Gastrocnemius medialis (tissue), 4 donors: ENCODE measurements at regions not wholly inside any gene's neighbourhood (a gene's known extent, or its start where the extent isn't known, plus 50 kb on each side); places are given as distances from the start of the nearest gene placed in this dataset.

ENCODE experiments used
- ATAC-seq, 2 donors: fragments of 150-250 bp; one replicate each; pipeline ENCODE4 v1.9.1; 2016
- DNase-seq, 2 donors: peaks; one replicate each; pipeline ENCODE4 v3.0.0-alpha.2; 2019
- H3K27ac ChIP-seq, 4 donors: fragments of 200-600 bp; sonication (generic); 1 replicate in 1 of 4; 2 replicates in 3 of 4; pipeline ENCODE4 v1.5.1; 2016 to 2018; ENCODE audit warnings: mild to moderate bottlenecking in 2 of 4, moderate library complexity in 1 of 4
- H3K27me3 ChIP-seq, 3 donors: fragments of 200-600 bp; sonication (generic) in 2 of 3; 1 replicate in 1 of 3; 2 replicates in 2 of 3; pipeline versions ENCODE4 v1.5.1 to v1.6.0; 2016 to 2019; ENCODE audit warnings: mild to moderate bottlenecking in 1 of 3, moderate library complexity in 1 of 3
- H3K36me3 ChIP-seq, 2 donors: fragments of 200-600 bp; sonication (generic) in 1 of 2; one replicate each; pipeline ENCODE4 v1.5.1; 2017 to 2018
- H3K4me1 ChIP-seq, 2 donors: fragments of 200-600 bp; sonication (generic) in 1 of 2; one replicate each; pipeline ENCODE4 v1.5.1; 2016 to 2017; ENCODE audit warnings: mild to moderate bottlenecking in 2 of 2
- H3K4me3 ChIP-seq, 4 donors: fragments of 200-600 bp; sonication (generic) in 3 of 4; 1 replicate in 1 of 4; 2 replicates in 3 of 4; pipeline ENCODE4 v1.5.1; 2016 to 2019; ENCODE audit warnings: mild to moderate bottlenecking in 2 of 4
- H3K9me3 ChIP-seq, 3 donors: fragments of 200-600 bp; sonication (generic) in 2 of 3; 1 replicate in 1 of 3; 2 replicates in 2 of 3; pipeline ENCODE4 v1.5.1; 2016 to 2019
- POLR2A ChIP-seq, 2 donors: fragments of 450-650 bp; IDR thresholded peaks; one replicate each; pipeline ENCODE4 v1.6.1; 2017; ENCODE audit warnings: antibody characterized with exemption in 2 of 2, mild to moderate bottlenecking in 2 of 2, moderate library complexity in 2 of 2
- in situ Hi-C, 4 donors: fragments of 200-750 bp; cut with MboI; loops; one replicate each; pipeline versions ENCODE4 v1.15.0 to v1.8.0; 2017; ENCODE audit warnings: low sequenced_read_pairs in 4 of 4
- intact Hi-C: fragments of 100-400 bp; cut with DNase I; formaldehyde crosslinking; loops from one replicate; pipeline ENCODE4 v1.15.1; 2023; ENCODE audit warnings: low total_unique reads
- TF ChIP-seq, protein P1 (sequence below), 5 experiments: fragments of 450-650 bp in 3 of 5; fragments of 200-600 bp in 2 of 5; sonication (generic) in 2 of 5; IDR thresholded peaks in 4 of 5; conservative IDR thresholded peaks in 1 of 5; 1 replicate in 4 of 5; 2 replicates in 1 of 5; pipeline ENCODE4 v1.5.1; 2016 to 2019; ENCODE audit warnings: antibody characterized with exemption in 5 of 5, mild to moderate bottlenecking in 3 of 5, moderate library complexity in 3 of 5

DNA sequence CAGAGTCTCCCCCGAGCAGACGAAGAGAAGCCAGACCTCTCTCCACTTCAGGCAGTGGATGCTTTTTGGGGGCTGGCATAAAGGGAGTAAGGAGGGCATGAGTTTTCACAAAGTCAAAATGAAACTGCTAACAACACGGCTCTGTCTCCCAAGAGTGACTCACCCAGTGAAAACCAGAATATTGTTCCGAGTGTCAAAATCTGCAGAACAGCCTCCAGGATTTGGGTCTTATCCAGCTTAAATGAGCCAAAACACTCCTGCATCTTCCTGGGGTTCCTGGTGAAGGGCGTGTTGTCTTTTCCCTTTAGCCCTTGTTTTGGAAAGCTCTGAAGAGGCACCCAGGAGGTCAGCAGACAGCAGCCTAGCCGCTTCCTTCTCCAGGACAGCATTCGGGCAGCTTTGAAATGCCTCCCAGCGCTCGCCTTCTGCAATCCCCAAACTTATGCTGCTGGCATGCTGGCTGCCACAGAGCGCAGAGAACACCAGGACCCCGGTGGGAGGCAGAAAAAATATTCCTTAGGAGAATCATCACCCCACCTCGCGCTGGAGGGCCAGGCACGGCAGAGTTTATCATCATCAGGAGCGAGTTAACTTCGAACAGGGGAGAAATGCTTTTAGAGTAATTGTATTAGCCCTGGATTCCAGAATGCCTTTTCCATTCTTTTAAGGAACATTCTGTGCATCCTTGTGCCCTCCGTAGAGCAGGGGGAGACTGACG lies 117.7 kb upstream of the NCOR2 start:
- in situ Hi-C loops: loop anchor here in 1 of 4 donors (10.0 kb wide), 1 partner anchor 60 kb away; no protein-coding TSS in a partner anchor
- peak overlapping the region in 2 of 4 donors; percentile 14 to 15 for H3K4me3 ChIP-seq

DNA sequence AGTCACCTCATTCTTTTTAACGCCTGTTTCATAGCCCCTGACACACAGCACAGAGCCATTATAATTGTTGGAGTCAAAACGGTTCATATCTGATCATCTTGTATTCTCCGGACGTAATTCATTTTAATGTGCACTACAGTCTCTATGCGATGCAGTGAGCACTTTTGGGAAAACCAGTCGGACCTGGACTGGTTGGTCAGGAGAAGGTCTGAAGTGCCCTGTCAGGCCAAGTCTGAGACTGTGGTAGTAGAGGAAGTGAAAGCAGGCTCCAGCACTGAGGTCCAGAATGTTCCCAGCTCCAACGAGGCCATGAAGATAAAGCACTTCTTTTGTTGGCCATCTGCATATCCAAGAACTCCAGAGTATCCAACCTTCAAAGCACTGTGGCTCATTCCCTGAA lies 117.1 kb upstream of the NCOR2 start:
- ATAC-seq: no peak
- intact Hi-C loops: no loop called here

More for the DNA sequence above, 117.7 kb upstream of the NCOR2 start:
- intact Hi-C loops: no loop called here
- Histone ChIP-seq H3K36me3 (no peaks in the 10 kb centered on the region), H3K27ac (peak overlapping the region; percentile 58 to 74 (median 68)), H3K9me3 (no peaks in the 10 kb centered on the region), H3K27me3 (no peaks in the 10 kb centered on the region), H3K4me1 (peaks cover 36 to 49% of the 10 kb centered on the region in 2 donors)
- no peak for TF ChIP-seq POLR2A (IDR thresholded peaks at IDR 0.05)
- TF ChIP-seq, protein P1, sequence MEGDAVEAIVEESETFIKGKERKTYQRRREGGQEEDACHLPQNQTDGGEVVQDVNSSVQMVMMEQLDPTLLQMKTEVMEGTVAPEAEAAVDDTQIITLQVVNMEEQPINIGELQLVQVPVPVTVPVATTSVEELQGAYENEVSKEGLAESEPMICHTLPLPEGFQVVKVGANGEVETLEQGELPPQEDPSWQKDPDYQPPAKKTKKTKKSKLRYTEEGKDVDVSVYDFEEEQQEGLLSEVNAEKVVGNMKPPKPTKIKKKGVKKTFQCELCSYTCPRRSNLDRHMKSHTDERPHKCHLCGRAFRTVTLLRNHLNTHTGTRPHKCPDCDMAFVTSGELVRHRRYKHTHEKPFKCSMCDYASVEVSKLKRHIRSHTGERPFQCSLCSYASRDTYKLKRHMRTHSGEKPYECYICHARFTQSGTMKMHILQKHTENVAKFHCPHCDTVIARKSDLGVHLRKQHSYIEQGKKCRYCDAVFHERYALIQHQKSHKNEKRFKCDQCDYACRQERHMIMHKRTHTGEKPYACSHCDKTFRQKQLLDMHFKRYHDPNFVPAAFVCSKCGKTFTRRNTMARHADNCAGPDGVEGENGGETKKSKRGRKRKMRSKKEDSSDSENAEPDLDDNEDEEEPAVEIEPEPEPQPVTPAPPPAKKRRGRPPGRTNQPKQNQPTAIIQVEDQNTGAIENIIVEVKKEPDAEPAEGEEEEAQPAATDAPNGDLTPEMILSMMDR (IDR thresholded peaks at IDR 0.05 in 4 of 5, conservative IDR thresholded peaks at IDR 0.05 in 1 of 5): no peak
- ATAC-seq (peak; percentile 45 to 51), DNase-seq (no peak)

DNA sequence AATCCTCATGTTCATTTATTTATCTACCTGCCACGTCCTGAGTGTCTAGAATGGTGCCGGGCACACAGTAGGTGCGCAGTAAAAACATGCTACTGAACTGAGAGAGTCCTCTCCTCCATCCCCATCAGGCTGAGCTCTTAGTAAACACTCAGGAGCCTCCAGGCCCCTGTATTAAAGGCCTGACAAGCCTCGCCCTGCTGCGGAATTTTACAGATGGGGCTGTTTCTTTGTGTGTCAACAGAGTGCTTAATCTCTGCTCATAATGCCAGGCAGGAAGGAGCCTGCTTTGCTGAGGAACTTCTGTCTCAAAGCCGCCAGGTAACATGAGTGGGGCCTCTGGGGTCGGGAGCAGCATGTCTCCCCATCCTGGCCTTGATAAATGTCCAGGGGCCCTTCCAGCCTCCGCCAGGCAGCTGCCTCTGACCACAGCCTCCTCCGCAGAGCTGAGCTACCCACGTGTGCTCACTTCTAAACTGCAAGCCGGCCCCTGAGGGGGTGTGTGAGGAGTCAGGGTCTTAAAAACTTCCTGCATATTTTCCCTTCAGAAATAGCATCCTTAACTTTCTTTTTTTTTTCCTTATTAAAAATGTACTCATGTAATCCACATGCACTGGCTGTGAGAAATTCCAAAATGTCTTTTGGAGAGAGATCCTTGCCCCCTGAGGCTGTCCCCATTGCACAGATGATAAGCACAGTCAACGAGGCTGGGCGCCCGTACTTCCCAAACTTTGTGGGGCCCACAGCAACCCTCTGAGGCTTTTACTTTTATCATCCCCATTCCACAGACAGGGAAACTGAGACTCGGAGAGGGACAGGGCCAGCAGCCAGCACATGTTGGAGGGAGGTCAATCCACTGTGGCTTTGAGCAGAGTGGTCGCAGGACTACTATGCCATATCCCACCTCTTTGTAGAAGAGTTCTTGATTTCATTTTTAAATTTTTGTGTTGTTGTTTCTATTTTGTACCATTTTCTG lies 116.0 kb upstream of the NCOR2 start:
- Histone ChIP-seq H3K9me3 (no peaks in the 10 kb centered on the region), H3K27me3 (no peaks in the 10 kb centered on the region), H3K36me3 (no peaks in the 10 kb centered on the region), H3K4me1 (peaks cover 51 to 56% of the 10 kb centered on the region in 2 donors), H3K27ac (peak overlapping the region; percentile 43 to 77 (median 54)), H3K4me3 (no peak overlapping the region)
- in situ Hi-C loops (loop anchor here in 1 of 4 donors (10.0 kb wide), 1 partner anchor 59 kb away; no protein-coding TSS in a partner anchor), intact Hi-C loops (no loop called here)
- DNase-seq: no peak
- no peak for TF ChIP-seq POLR2A (IDR thresholded peaks at IDR 0.05)
- TF ChIP-seq, protein P1 (IDR thresholded peaks at IDR 0.05 in 4 of 5, conservative IDR thresholded peaks at IDR 0.05 in 1 of 5): no peak
- ATAC-seq: no peak

More for the DNA sequence above, 117.1 kb upstream of the NCOR2 start:
- in situ Hi-C loops: loop anchor here in 1 of 4 donors (10.0 kb wide), 1 partner anchor 60 kb away; no protein-coding TSS in a partner anchor
- peak overlapping the region; percentile 58 to 74 (median 68) for H3K27ac ChIP-seq
- H3K4me1 ChIP-seq: peaks cover 42 to 56% of the 10 kb centered on the region in 2 donors
- no peaks in the 10 kb centered on the region for H3K9me3 ChIP-seq
- no peak for DNase-seq
- no peaks in the 10 kb centered on the region for H3K27me3 ChIP-seq
- no peak overlapping the region for H3K4me3 ChIP-seq
- TF ChIP-seq POLR2A (IDR thresholded peaks at IDR 0.05): no peak
- TF ChIP-seq, protein P1 (IDR thresholded peaks at IDR 0.05 in 4 of 5, conservative IDR thresholded peaks at IDR 0.05 in 1 of 5): no peak
- H3K36me3 ChIP-seq: no peaks in the 10 kb centered on the region

DNA sequence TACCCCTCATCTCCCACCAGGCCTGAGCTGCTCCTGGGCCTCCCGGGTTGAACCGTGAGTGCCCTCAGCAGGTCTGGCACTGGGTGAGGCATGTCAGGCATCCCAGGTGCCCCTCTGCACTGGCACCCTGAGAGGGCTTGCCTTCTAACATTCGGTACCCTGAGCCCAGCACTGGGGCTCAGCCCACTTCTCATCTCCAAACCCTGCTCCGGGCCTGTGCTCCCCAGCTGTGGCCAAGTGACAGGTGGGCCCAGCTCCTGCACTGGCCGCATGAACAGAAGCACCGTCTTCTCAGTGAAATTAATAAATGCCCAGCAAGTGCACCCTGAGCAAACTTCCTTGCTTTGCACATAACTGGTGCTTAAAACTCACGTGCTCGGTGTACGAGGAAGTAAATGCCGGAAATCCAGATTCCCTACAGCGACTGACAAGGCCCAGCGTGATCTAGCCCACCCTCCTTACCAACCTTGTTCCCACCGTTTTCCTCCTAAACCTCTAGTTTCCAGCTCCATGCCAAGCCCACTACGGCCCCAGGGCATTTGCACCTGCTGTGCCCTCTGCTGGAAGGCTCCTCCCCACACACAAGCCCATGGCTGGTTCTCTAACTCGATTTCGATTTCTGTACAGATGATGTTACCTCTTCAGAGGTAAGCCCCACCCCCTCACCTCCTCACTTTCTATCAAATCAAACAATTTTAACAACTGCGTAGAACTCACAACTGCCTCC lies 115.2 kb upstream of the NCOR2 start:
- in situ Hi-C loops (loop anchor here in 1 of 4 donors (10.0 kb wide), 1 partner anchor 58 kb away; no protein-coding TSS in a partner anchor), intact Hi-C loops (no loop called here)
- peak overlapping the region; percentile 53 to 80 (median 66) for H3K27ac ChIP-seq
- DNase-seq: no peak
- H3K4me1 ChIP-seq: peaks cover 46 to 49% of the 10 kb centered on the region in 2 donors
- no peaks in the 10 kb centered on the region for H3K9me3 ChIP-seq
- TF ChIP-seq, protein P1 (IDR thresholded peaks at IDR 0.05 in 4 of 5, conservative IDR thresholded peaks at IDR 0.05 in 1 of 5): no peak
- no peak for TF ChIP-seq POLR2A (IDR thresholded peaks at IDR 0.05)
- no peaks in the 10 kb centered on the region for H3K27me3 ChIP-seq
- H3K4me3 ChIP-seq: no peak overlapping the region
- H3K36me3 ChIP-seq: no peaks in the 10 kb centered on the region
- ATAC-seq: no peak
